NCI-H774 (cell line): ENCODE measurements at regions not wholly inside any gene's neighbourhood (a gene's known extent, or its start where the extent isn't known, plus 50 kb on each side); places are given as distances from the start of the nearest gene placed in this dataset.
A peak's percentile ranks its signal among the peaks of the same experiment; 100 is the strongest.
"Not testable (repeated sequence)": the region's sequence is repeated elsewhere in the genome, so short reads cannot be mapped to it uniquely, and the experiment has no call there.

Experiments used
- DNase-seq: peaks from one replicate; lab custom pipeline; 2025; lab: John Stamatoyannopoulos, UW

DNA sequence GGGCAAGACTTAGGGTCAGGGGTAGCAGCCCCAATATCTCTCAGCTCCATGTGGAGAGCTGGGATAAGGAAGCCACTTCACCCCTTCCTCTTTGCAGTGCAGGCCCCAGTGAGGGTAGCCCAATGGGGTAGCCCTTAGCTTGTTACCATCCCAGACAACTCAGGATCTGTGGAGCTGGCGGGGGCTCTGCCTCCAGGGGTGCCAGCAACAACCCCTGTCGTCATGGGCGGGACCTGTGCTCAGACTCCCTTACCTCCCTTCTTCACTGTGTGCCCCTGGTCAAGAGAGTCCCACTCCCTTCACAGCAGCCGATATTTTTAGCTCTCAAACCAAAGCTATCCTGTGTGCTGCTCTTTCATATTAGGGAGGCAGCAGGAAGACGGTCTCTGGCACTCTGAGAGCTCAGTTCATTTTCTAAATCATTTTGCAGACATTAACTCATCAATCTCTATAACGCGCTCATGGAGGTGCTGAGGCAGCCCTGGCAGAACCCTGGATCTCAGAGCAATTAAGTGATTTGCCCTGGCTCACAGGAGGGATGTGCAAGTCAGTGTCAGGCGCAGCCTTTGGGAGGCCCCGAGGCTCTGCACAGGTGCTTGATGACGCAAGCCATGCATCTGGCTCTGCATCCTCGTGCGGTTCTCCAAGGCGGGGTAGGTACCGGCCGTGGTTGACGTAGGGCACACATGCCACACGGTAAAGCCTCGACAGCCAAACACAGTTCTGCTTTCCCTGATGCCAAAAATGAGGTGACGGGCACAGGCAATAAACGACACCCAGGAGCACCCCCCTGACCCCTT is 357.6 kb downstream of the SHANK2 start:
- DNase-seq = no peak

DNA sequence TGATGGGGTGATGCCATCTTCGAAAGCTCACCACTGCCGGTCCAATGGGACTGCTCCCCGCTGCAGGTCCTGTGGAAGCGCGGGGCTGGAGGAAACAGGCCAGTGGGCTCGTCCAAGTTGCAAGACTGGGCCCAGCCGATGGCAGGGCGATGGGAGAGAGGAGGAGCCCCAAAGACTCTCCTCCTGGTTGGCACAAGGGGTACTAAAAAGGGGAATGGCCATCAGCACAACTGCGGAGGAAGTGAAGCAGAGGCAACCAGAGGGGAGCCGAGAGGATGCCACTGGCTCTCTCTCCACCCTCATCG is 357.1 kb downstream of the SHANK2 start:
- no peak for DNase-seq

DNA sequence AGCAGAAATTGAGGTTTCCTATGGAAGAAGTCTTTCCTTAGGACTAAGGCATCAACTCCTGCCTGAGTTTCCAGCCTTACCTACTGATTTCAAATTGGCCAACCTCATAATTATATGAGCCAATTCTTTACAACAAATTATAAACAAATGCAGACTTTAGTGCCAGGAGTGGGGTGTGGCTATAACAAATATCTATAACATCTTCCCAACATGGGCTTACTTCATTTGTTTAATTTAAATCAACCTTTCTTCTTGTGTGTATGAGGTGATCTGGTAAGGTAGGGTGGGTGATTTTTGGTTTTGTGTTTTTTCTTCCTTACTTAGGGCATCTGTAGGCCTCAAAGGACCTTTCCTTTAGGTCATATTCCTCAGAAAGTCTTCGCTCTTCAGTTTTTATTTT is 354.9 kb downstream of the SHANK2 start:
- no peak for DNase-seq

DNA sequence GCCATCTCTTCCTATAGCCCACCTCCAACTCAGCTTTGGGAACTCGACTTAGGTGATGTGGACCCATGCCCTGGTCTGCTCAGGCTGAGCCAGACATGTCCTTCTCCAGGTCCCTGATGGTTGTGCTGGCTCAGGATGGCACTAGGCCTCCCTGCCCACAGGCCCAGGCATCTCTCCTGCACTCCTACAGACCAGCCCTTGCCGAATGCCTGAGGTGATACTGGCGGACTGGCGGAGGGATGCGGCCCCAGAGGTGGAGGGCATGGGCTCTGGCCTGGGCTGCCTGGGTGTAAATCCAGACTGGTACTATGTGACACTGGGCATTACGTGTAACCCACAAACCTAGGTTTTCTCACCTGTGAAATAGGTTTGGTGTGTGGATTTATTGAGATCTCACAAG is 352.8 kb downstream of the SHANK2 start:
- DNase-seq = no peak

DNA sequence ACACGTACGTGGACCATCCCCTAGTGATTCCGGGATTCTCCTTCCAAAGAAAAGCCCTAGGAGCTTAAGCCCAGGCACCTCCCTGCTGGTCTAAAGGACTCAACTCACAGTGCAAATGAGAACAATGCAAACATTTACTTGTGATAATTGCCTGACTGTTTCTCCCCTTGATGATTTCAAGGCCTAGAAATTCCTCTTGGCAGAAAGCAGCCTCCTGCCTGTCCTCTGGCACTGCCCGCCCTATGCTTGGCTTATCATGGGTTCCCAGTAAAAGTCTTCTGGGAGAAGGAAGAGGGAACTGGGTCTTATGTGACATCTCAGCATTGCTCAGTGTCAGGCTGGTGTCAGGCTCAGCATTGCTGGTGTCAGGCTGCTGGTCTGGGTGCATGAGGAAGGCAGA is 351.8 kb downstream of the SHANK2 start:
- DNase-seq = no peak

DNA sequence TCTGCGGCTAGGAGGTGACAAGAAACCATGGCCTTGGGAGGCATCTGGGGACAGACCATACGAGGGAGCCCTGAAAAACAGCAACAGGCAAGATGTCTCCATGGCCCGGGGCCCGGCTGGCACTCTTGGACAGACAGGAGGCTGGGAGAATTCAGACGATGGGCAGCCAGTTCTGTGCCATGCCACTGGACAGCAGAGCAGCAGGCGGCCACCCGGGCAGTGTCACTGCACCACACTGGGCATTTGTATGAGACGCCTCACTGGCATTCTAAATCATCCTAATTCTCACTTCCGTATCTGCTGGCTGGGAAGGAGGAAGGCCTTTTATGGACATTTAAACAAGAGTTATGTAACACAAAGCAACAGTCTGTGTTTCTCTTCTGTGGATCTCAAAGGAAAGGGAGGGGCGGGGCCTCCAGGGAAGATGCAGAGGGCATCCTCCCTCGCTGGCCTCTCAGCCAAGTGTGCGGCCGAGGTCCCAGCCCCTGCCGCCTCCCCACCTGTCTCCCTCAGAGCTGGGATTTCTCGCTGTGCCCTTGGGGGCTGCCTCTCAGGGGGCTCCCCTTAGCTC is 350.3 kb downstream of the SHANK2 start:
- no peak for DNase-seq

DNA sequence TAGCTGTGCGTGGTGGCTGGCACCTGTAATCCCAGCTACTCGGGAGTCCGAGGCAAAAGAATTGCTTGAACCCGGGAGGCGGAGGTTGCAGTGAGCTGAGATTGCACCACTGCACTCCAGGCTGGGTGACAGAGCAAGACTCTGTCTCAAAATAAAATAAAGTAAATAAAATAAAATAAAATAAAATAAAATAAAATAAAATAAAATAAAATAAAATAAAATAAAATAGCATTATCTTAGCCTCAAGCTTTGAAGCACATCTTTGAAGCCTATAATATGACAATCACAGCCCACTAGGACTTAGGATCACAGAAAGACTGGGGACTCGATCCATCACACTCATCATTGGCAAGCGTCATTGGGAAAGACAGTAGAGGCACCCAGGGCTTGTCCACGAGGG is 349.1 kb downstream of the SHANK2 start:
- not testable (repeated sequence) for DNase-seq

DNA sequence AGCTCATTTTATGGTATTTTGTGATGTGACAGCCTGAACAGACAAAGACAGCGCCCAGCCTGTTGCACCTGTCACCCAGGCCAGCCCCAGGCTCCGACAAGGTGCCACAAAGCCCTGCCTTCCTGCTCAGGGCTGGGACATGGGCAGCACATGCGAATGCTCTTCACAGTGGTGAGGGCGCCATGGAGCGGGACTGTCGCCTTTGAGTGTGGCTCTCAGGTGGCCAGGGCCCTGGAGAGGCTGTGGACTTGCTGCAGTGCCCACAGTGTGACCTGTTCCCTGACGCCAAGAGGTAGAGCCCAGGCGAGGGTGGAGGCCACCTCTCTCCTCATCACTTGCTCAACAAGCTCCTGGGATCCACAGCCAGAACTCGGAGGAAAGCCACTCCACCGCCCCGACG is 346.3 kb downstream of the SHANK2 start:
- no peak for DNase-seq

DNA sequence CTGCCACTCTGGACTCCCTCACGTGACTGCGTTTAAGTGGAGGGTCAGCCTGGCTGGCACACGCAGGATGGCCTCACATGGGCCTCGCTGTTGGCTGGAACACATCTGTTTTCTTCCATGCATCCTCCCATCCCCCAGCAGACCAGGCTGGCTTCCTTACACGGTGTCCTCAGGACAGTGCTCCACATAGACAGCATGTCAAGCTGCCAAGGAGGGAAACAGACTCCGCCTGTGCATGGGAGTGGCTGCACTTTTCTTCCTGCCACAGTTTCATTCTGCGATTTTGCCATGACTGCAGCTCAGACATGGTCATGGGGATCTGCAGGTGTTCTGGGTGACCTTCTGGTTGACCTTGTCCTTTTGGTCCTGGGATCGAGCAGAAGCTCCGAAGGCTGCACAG is 344.2 kb downstream of the SHANK2 start:
- no peak for DNase-seq

DNA sequence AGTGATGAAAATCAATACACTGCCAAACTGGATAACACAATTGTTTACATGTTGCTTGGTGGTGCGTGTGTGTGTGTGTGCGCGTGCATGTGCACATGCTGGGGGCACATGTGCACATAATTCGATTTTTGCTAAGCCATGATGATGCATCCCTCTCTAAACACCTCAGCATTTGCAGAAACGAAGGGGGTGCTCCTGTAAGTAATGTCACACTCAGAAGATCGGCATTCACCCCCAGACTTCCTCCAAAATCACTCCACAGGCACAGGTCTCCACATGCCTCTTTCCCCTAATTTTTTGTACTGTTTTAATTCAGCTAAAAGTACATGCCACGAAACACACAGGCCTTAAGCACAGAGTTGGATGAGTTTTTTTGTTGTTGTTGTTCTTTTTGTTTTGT is 341.5 kb downstream of the SHANK2 start:
- DNase-seq = no peak

DNA sequence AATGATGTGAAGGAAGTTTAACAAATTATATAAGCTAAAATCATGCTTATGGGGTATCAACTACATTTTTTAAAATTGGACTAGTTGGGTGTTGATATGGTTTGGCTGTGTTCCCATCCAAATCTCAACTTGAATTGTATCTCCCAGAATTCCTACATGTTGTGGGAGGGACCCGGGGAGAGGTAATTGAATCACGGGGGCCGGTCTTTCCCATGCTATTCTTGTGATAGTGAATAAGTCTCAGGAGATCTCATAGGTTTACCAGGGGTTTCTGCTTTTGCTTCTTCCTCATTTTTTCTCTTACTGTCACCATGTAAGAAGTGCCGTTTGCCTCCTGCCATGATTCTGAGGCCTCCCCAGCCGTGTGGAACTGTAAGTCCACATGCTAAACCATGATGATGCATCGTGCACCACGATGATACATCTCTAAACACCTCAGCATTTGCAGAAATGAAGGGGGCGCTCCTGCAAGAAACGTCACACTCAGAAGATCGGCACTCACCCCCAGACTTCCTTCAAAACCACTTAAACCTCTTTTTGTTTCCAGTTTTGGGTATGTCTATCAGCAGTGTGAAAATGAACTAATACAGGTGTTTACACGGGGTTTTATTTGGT is 340.0 kb downstream of the SHANK2 start:
- peak; percentile 14 for DNase-seq

DNA sequence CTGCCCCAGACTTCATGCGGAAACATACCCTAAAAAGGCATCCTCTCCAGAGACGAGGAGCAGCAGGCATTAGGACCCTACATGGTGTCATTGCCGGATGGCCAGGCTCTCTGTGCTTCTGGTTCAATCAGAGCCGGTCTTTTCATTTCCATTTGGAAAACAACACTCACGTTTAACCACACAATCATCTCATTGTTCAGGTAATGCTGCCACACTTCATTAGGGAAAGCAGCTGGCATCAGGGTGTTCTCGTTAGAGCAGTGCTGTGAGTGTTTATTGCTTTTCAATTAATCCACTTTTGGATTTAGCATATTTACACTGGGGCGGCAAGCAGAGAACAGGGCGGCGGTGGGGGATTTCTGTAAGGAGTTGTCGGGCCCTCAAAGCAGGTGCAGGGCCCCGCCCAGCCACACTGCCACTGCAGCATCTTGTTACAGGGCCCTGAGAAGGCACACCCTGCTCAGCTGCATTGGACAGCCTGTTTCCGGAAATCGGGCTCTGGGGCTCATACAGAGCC is 338.6 kb downstream of the SHANK2 start:
- peak; percentile 99 for DNase-seq

DNA sequence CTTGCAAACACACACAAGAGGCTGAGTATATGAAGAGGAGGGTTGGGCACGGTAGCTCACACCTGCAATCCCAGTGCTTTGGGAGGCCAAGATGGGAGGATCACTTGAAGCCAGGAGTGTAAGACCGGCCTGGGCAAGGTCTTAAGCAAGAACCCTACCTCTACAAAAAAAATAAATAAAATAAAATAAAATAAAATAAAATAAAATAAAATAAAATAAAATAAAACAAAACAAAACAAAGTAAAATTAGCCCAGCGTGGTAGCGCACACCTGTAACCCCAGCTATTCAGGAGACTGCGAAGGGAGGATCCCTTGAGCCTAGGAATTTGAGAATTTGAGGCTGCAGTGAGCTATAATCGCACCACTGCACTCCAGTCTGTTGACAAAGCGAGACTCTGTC is 337.9 kb downstream of the SHANK2 start:
- DNase-seq = no peak

DNA sequence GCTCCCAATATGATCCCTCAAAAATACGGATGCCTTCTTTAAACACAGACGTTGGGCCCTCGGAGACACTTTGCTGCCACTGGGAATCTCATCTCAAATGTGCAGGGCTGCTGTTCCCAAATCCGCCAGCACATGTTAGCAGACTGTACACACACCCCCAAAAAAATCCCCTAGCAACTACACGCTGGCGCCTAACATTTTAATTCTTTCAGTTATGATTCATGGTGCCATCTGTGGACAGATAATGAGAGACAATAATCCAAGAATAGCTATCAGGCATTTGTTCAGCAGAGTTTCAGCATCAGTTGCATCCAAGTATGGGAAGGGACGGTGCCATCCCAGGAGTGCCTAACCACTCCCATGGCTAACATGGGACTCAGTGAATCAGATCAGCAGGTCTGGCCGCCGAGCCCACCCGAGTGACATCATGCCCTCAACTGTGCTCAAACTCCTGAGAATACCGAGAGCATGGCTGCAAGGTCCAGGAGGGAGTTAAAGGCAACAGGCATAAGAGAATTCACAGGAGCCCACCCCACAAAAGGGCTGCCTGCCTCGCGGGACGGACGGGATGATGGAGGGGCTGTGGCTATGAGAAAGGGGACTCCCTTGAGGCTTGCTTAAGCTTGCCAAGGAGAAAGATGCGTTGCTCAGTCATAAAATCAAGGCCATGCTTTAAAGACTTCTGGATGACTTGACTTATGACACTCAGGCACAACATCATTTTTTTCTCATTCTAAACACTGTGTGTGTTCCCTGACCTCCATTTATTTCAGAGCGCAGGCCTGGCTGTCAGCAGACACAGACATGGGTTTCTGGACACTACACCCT is 337.0 kb downstream of the SHANK2 start:
- no peak for DNase-seq

DNA sequence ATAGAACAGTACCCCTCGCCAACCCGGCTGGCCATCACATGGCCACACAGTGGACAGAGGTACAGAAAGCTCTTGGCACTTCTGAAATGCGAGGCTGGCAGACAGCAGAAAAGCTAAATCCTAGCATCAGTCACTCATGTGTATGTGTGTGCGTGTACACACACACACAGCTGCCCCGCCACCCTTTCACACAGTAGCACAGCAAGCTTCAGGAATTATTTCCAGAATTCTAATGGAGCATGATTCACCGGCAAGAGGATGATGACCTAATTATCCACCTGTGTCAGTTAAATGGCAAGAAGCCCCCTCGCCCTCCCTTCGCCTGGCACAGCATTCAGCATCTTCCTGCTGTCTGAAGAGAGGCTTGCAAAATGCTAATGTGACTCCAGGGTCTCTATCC is 336.0 kb downstream of the SHANK2 start:
- no peak for DNase-seq

DNA sequence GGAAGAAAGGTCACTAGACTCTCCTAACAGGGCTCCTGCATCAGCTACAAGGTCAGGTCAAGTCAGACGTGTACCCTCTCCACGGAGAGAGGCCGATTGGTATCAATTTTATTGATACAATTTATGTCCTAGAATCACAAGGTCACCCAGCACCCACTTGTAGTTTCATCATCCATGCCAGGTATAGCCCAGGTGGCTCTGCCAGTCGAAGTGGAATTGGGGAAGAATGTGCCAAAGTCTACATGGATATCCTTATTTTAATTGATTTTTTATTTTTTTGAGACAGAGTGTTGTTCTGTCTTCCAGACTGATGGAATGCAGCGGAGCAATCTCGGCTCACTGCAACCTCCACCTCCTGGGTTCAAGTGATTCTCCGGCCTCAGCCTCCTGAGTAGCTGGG is 334.1 kb downstream of the SHANK2 start:
- DNase-seq = no peak

DNA sequence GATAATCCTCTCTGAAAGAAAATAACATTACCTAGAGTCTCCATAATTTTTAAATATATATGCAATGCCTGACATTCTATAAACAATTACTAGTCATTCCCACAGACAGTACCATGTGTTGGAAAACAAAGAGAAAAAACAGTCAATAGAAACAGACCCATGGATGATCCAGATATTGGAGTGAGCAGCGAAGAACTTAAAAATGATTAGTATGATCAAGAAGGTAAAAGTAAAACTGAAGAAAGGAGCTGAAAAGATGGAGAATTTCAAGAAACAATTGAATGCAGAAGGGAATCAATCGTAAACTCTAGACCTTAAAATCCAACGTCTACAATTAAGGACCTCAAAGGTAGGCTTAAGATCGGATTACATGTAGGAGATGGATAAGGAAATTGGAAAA is 330.6 kb downstream of the SHANK2 start:
- DNase-seq = no peak

DNA sequence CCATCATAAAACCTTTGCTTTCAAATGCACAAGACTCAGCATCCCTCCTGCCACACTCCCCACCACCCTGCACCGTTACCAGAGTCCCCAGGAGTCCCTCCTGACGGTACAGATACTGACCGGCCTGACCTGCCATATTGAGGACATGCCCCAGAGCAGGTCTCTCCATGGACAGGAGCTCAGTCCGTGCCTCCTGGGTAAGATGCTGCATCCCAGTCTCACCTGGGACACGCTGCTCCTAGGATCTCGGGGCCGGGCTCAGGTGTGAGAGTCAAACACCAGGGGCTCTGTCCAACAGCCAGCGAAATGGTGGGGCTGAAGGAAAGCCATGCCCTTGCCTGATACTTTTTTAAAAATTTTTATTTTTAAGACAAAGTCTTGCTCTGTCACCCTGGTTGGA is 328.3 kb downstream of the SHANK2 start:
- no peak for DNase-seq

DNA sequence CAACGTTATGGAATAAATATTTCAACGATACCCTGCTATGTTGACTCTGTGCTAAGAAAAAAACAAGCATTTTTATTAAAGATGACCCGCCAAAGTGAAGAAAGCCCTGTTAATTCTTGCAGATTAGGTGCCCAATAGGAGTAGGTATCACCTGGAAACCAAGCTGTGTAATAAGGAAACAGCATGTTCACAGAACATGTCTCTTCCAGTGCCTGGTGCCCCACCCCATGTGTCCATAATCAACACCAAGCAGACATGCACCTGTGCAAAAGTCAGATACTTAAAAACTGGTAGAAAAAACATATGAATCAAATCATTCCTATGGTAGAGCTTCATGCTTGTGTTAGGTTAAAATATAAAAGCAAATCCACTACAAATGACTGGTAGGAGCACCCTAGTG is 327.1 kb downstream of the SHANK2 start:
- no peak for DNase-seq

DNA sequence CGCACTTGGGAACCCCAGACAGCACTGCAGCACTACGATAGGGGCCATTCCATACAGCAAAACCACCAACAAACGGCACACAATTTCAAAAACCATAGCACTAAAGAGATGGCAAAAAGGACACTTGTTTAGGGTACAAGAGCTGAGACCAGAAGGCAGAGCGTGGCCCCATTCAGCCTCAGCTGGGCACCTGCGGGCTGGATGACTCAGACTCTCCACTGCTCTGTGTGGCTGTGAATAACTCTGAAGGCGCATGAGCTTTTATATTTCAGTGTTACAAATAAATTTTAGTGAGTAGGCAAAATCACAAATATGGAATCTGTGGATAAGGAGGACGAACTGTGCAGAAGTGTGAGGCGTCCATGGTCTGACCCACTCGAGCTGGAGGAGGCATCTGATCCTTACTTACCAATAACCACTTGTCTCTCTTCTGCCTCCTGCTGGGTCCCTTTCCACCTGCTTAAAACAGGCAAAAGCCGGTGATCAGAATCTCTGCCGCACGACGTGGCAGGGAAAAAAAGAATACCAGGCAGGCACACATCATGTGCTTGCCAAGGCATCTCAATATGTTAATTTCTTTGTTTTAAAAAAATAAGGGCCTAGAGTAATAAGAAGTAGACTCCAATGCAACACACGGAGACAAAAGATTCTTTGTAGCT is 325.7 kb downstream of the SHANK2 start:
- DNase-seq = no peak

DNA sequence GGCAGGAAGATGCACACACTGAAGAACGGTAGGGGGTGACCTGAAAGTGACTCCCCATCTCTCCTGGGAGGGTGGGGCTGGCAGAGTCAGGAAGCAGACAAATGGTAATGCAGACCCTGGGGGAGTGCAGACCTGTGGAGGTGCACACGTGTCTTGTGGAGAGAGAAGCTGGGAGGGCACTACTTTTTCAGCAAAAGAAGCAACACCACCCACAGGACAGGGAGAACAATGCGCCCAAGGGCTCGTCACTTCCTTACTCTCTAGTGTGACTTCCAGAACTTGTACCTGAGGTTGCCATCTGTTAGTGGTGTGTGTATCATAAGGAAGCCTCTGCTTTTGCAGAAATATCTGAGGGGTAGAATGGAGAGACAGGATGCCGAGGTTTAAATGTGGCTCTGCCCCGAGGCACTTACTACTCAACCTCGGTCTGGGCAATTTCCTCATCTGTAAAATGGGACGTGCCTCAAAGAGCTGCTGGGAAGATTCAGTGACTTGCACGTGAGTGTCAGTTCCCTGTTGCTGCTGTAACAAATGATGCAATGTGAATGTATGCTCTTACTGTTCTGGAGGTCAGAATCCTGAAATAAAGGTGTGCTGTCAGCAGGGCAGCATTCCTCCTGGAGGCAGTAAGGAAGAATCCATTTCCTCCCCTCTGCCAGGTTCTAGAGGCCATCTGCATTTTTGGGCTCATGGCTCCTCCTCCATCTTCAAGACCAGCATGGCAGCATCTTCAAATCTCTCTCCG is 323.4 kb downstream of the SHANK2 start:
- DNase-seq = no peak
